Fibroblast of villous mesenchyme (primary cell): ENCODE measurements at regions not wholly inside any gene's neighbourhood (a gene's known extent, or its start where the extent isn't known, plus 50 kb on each side); places are given as distances from the start of the nearest gene placed in this dataset.

ENCODE experiments used
- DNase-seq: peaks from one replicate; pipeline ENCODE4 v3.0.0-alpha.2; 2010; ENCODE audit warnings: low read depth
- H3K4me3 ChIP-seq: 2 replicates; pipeline ENCODE4 v1.5.1; 2011; ENCODE audit warnings: low read depth, mild to moderate bottlenecking, low read length
- CTCF ChIP-seq: IDR thresholded peaks from 2 replicates; pipeline ENCODE4 v1.5.1; 2012; ENCODE audit warnings: low read depth, mild to moderate bottlenecking, low read length; ENCODE audit not compliant: insufficient read depth

- TF ChIP-seq CTCF, result no peak
- no peak overlapping the region for H3K4me3 ChIP-seq
- DNase-seq, result no peak
Observed at GRCh38 chr9:100879884-100880283, 148.6 kb upstream of the PLPPR1 start.

- DNase-seq, result no peak
Observed at GRCh38 chr9:100880284-100880683, 148.2 kb upstream of the PLPPR1 start.

GRCh38 chr9:100884518-100884917 lies 144.0 kb upstream of the PLPPR1 start:
- H3K4me3 ChIP-seq, result no peak overlapping the region
- no peak for DNase-seq
- no peak for TF ChIP-seq CTCF

More at GRCh38 chr9:100880284-100880683, 148.2 kb upstream of the PLPPR1 start:
- TF ChIP-seq CTCF, result no peak
- H3K4me3 ChIP-seq, result no peak overlapping the region

GRCh38 chr9:100890321-100890720 lies 138.2 kb upstream of the PLPPR1 start:
- no peak overlapping the region for H3K4me3 ChIP-seq
- TF ChIP-seq CTCF, result no peak

GRCh38 chr9:100911273-100911672 lies 117.3 kb upstream of the PLPPR1 start:
- TF ChIP-seq CTCF, result no peak
- no peak for DNase-seq
- H3K4me3 ChIP-seq, result no peak overlapping the region

More at GRCh38 chr9:100890321-100890720, 138.2 kb upstream of the PLPPR1 start:
- DNase-seq, result no peak

- no peak overlapping the region for H3K4me3 ChIP-seq
- DNase-seq, result no peak
- no peak for TF ChIP-seq CTCF
Observed at GRCh38 chr9:100913257-100913656, 115.3 kb upstream of the PLPPR1 start.

- TF ChIP-seq CTCF, result no peak
- H3K4me3 ChIP-seq, result no peak overlapping the region
- no peak for DNase-seq
Observed at GRCh38 chr9:100914266-100914665, 114.3 kb upstream of the PLPPR1 start.
